ENCODE measurements at regions not wholly inside any gene's neighbourhood (a gene's known extent, or its start where the extent isn't known, plus 50 kb on each side); places are given as distances from the start of the nearest gene placed in this dataset.

GRCh38 chr10:10959666-10960065 is 58.0 kb upstream of the CELF2 start:
- SMC1A ChIA-PET (ENCODE audit: uncharacterized antibody, unreplicated experiment): no interaction called here
- CTCF ChIA-PET: no interaction called here
- H3K36me3 ChIP-seq (ENCODE audit: control insufficient read depth in 2 of 2, insufficient read depth in 2 of 2, low read length in 1 of 2): no peaks in the 10 kb centered on the region
- no peak overlapping the region for H2AFZ ChIP-seq (ENCODE audit: control insufficient read depth, low read depth, low read length)
- no peak overlapping the region for H3K27ac ChIP-seq (ENCODE audit: control insufficient read depth, insufficient read depth)
- 2% methylated on average over 3 of the region's 3 CpGs for WGBS (ENCODE audit: insufficient coverage, insufficient replicate concordance, low lambda C conversion rate, missing lambda C conversion rate)
- RAD21 ChIA-PET (ENCODE audit: unreplicated experiment): no interaction called here
- H3K9ac ChIP-seq (ENCODE audit: control insufficient read depth, insufficient read depth, low read length): no peak overlapping the region
- ATAC-seq: peak; percentile 58
- peak; percentile 75 for FAIRE-seq
- no peaks in the 10 kb centered on the region for H3K4me1 ChIP-seq (ENCODE audit: control insufficient read depth, insufficient read depth, low read length)
- no TSS peak for BruUV-seq (replicated peaks)
- no peaks in the 10 kb centered on the region; the same call in 1 of the 3 replicates for H3K9me3 ChIP-seq (replicated peaks; ENCODE audit: control insufficient read depth, insufficient read depth, low read length)
- peak; percentile 3 for DNase-seq (ENCODE audit: low read depth, low spot score)
- no peaks in the 10 kb centered on the region for H3K79me2 ChIP-seq (ENCODE audit: control insufficient read depth, insufficient read depth, low read length)
- no peaks in the 10 kb centered on the region for H4K20me1 ChIP-seq (ENCODE audit: control insufficient read depth, insufficient read depth)
- intact Hi-C loops (cut with micrococcal nuclease; ENCODE audit: unreplicated experiment) (no loop called here), in situ Hi-C loops (cut with MboI) (no loop called here)
- peaks cover 3 to 4% of the 10 kb centered on the region in 2 experiments; a peak in 3 of 4 replicates for H3K27me3 ChIP-seq (replicated peaks in 1 of 2; ENCODE audit: control insufficient read depth in 2 of 2, insufficient read depth in 2 of 2, low read length in 1 of 2)
- H3K4me2 ChIP-seq (ENCODE audit: control insufficient read depth, insufficient read depth): no peak overlapping the region
- H3K4me3 ChIP-seq: no peak overlapping the region
- TF ChIP-seq RFX5 (IDR thresholded peaks at IDR 0.05; ENCODE audit: low read depth, low read length) (no peak), POU2F2 (IDR thresholded peaks at IDR 0.05; ENCODE audit: borderline replicate concordance, low read depth, low read length) (0 out of 3 replicates have a peak, but pooled peaks have one; percentile 31), NR2C1 (IDR thresholded peaks at IDR 0.05) (no peak), ZBTB33 (IDR thresholded peaks at IDR 0.05) (no peak), PML (IDR thresholded peaks at IDR 0.05; ENCODE audit: low read length) (no peak)
- POLR2A ChIA-PET: no interaction called here

GRCh38 chr10:10960534-10960933 is 57.1 kb upstream of the CELF2 start:
- DNase-seq (ENCODE audit: low read depth, low spot score): no peak
- H3K4me2 ChIP-seq (ENCODE audit: control insufficient read depth, insufficient read depth): no peak overlapping the region
- no peaks in the 10 kb centered on the region for H3K36me3 ChIP-seq (ENCODE audit: control insufficient read depth in 2 of 2, insufficient read depth in 2 of 2, low read length in 1 of 2)
- no peak for ATAC-seq
- ChIA-PET POLR2A (no interaction called here), CTCF (no interaction called here), RAD21 (ENCODE audit: unreplicated experiment) (no interaction called here), SMC1A (ENCODE audit: uncharacterized antibody, unreplicated experiment) (no interaction called here)
- 60% methylated on average over 6 of the region's 6 CpGs for WGBS (ENCODE audit: insufficient coverage, insufficient replicate concordance, low lambda C conversion rate, missing lambda C conversion rate)
- no peaks in the 10 kb centered on the region for H4K20me1 ChIP-seq (ENCODE audit: control insufficient read depth, insufficient read depth)
- H3K4me1 ChIP-seq (ENCODE audit: control insufficient read depth, insufficient read depth, low read length): no peaks in the 10 kb centered on the region
- H3K9ac ChIP-seq (ENCODE audit: control insufficient read depth, insufficient read depth, low read length): no peak overlapping the region
- H3K79me2 ChIP-seq (ENCODE audit: control insufficient read depth, insufficient read depth, low read length): no peaks in the 10 kb centered on the region
- no peak for FAIRE-seq
- no peaks in the 10 kb centered on the region; the same call in 1 of the 3 replicates for H3K9me3 ChIP-seq (replicated peaks; ENCODE audit: control insufficient read depth, insufficient read depth, low read length)
- no TSS peak for BruUV-seq (replicated peaks)
- no peak overlapping the region for H3K4me3 ChIP-seq
- in situ Hi-C loops (cut with MboI) (no loop called here), intact Hi-C loops (cut with micrococcal nuclease; ENCODE audit: unreplicated experiment) (no loop called here)
- H3K27me3 ChIP-seq (replicated peaks in 1 of 2; ENCODE audit: control insufficient read depth in 2 of 2, insufficient read depth in 2 of 2, low read length in 1 of 2): peaks cover 0 to 3% of the 10 kb centered on the region in 2 experiments; a peak in 1 of 4 replicates
- no peak overlapping the region for H3K27ac ChIP-seq (ENCODE audit: control insufficient read depth, insufficient read depth)
- no peak overlapping the region for H2AFZ ChIP-seq (ENCODE audit: control insufficient read depth, low read depth, low read length)
- TF ChIP-seq NR2F1 (conservative IDR thresholded peaks at IDR 0.05): no peak
- TF ChIP-seq ZBED1 (IDR thresholded peaks at IDR 0.05; ENCODE audit: borderline replicate concordance): no peak
- no peak for TF ChIP-seq CTCF (IDR thresholded peaks at IDR 0.05 in 2 of 3, conservative IDR thresholded peaks at IDR 0.05 in 1 of 3; ENCODE audit: control insufficient read depth in 2 of 3, extremely low read depth in 1 of 3, insufficient read depth in 1 of 3, low read depth in 3 of 3, low read length in 3 of 3)
- TF ChIP-seq CEBPB (IDR thresholded peaks at IDR 0.05; ENCODE audit: borderline replicate concordance in 1 of 2, low read depth in 2 of 2, low read length in 2 of 2): no peak
- no peak for TF ChIP-seq RELA (IDR thresholded peaks at IDR 0.05; ENCODE audit: borderline replicate concordance, partially characterized antibody)
- no peak for TF ChIP-seq SUPT20H (IDR thresholded peaks at IDR 0.05; ENCODE audit: borderline replicate concordance, control insufficient read depth, low read depth, low read length)
- no peak for TF ChIP-seq STAT3 (IDR thresholded peaks at IDR 0.05; ENCODE audit: low read depth, low read length)
- no peak for TF ChIP-seq BMI1 (IDR thresholded peaks at IDR 0.05; ENCODE audit: borderline replicate concordance)
- TF ChIP-seq ZBTB33 (IDR thresholded peaks at IDR 0.05): no peak
